ENCODE measurements at regions not wholly inside any gene's neighbourhood (a gene's known extent, or its start where the extent isn't known, plus 50 kb on each side); places are given as distances from the start of the nearest gene placed in this dataset.

DNA sequence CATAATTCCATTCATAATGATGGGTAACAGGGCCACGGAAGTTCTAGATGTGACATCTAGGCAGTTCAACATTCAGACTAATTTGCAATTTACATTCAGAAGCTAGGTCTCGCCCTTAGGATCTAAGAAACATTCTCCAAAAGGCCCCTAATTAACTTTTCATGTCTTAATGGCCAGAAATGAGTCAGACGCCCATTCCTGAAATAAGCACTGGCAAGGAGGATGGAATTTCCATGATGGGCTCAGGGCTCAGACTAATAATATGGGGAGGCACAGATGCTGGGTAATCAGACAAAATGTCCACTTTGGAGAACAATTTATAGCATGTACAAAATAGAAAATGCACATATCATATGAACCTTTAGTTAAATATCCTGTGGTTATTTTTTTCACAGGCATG is 102.8 kb upstream of the RPS6KA3 start:
- TF ChIP-seq, protein P1, sequence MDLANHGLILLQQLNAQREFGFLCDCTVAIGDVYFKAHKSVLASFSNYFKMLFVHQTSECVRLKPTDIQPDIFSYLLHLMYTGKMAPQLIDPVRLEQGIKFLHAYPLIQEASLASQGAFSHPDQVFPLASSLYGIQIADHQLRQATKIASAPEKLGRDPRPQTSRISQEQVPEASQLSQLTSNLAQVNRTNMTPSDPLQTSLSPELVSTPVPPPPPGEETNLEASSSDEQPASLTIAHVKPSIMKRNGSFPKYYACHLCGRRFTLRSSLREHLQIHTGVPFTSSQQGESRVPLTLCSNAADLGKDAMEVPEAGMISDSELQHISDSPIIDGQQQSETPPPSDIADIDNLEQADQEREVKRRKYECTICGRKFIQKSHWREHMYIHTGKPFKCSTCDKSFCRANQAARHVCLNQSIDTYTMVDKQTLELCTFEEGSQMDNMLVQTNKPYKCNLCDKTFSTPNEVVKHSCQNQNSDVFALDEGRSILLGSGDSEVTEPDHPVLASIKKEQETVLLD (IDR thresholded peaks at IDR 0.05) = no peak
- no peak for TF ChIP-seq ZBTB1 (CRISPR knock-in tag; IDR thresholded peaks at IDR 0.05; ENCODE audit: borderline replicate concordance, low read depth)
- no peak for TF ChIP-seq CHD1 (IDR thresholded peaks at IDR 0.05; ENCODE audit: low read length)
- TF ChIP-seq, protein P2, sequence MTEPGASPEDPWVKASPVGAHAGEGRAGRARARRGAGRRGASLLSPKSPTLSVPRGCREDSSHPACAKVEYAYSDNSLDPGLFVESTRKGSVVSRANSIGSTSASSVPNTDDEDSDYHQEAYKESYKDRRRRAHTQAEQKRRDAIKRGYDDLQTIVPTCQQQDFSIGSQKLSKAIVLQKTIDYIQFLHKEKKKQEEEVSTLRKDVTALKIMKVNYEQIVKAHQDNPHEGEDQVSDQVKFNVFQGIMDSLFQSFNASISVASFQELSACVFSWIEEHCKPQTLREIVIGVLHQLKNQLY (CRISPR knock-in tag; conservative IDR thresholded peaks at IDR 0.05) = no peak
- TF ChIP-seq ZNF644 (tag; IDR thresholded peaks at IDR 0.05; ENCODE audit: low read depth) = no peak
- TF ChIP-seq MAZ (CRISPR knock-in tag; conservative IDR thresholded peaks at IDR 0.05 in 1 of 2, IDR thresholded peaks at IDR 0.05 in 1 of 2) = no peak
- TF ChIP-seq NFYB (IDR thresholded peaks at IDR 0.05; ENCODE audit: extremely low read depth, insufficient read length) = no peak
- TF ChIP-seq, protein P3, sequence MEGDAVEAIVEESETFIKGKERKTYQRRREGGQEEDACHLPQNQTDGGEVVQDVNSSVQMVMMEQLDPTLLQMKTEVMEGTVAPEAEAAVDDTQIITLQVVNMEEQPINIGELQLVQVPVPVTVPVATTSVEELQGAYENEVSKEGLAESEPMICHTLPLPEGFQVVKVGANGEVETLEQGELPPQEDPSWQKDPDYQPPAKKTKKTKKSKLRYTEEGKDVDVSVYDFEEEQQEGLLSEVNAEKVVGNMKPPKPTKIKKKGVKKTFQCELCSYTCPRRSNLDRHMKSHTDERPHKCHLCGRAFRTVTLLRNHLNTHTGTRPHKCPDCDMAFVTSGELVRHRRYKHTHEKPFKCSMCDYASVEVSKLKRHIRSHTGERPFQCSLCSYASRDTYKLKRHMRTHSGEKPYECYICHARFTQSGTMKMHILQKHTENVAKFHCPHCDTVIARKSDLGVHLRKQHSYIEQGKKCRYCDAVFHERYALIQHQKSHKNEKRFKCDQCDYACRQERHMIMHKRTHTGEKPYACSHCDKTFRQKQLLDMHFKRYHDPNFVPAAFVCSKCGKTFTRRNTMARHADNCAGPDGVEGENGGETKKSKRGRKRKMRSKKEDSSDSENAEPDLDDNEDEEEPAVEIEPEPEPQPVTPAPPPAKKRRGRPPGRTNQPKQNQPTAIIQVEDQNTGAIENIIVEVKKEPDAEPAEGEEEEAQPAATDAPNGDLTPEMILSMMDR (IDR thresholded peaks at IDR 0.05 in 2 of 3, conservative IDR thresholded peaks at IDR 0.05 in 1 of 3; ENCODE audit: insufficient read depth in 2 of 3, low read depth in 1 of 3, low read length in 3 of 3) = no peak
- no peak for TF ChIP-seq NR2C2 (CRISPR knock-in tag; IDR thresholded peaks at IDR 0.05)
- no peak for TF ChIP-seq NR2C2 (tag; IDR thresholded peaks at IDR 0.05)
- TF ChIP-seq, protein P4, sequence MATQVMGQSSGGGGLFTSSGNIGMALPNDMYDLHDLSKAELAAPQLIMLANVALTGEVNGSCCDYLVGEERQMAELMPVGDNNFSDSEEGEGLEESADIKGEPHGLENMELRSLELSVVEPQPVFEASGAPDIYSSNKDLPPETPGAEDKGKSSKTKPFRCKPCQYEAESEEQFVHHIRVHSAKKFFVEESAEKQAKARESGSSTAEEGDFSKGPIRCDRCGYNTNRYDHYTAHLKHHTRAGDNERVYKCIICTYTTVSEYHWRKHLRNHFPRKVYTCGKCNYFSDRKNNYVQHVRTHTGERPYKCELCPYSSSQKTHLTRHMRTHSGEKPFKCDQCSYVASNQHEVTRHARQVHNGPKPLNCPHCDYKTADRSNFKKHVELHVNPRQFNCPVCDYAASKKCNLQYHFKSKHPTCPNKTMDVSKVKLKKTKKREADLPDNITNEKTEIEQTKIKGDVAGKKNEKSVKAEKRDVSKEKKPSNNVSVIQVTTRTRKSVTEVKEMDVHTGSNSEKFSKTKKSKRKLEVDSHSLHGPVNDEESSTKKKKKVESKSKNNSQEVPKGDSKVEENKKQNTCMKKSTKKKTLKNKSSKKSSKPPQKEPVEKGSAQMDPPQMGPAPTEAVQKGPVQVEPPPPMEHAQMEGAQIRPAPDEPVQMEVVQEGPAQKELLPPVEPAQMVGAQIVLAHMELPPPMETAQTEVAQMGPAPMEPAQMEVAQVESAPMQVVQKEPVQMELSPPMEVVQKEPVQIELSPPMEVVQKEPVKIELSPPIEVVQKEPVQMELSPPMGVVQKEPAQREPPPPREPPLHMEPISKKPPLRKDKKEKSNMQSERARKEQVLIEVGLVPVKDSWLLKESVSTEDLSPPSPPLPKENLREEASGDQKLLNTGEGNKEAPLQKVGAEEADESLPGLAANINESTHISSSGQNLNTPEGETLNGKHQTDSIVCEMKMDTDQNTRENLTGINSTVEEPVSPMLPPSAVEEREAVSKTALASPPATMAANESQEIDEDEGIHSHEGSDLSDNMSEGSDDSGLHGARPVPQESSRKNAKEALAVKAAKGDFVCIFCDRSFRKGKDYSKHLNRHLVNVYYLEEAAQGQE (IDR thresholded peaks at IDR 0.05; ENCODE audit: borderline replicate concordance) = no peak
- TF ChIP-seq, protein P4 (CRISPR knock-in tag; IDR thresholded peaks at IDR 0.05; ENCODE audit: low read depth) = no peak
- no peak for TF ChIP-seq EP300 (IDR thresholded peaks at IDR 0.05; ENCODE audit: low read length)
- TF ChIP-seq U2AF1 (optimal IDR thresholded peaks at IDR 0.05; ENCODE audit: low read depth, low read length) = no peak
- TF ChIP-seq EP400 (IDR thresholded peaks at IDR 0.05) = no peak

All from K562 (cell line).